GM18511 (cell line): ENCODE measurements at regions not wholly inside any gene's neighbourhood (a gene's known extent, or its start where the extent isn't known, plus 50 kb on each side); places are given as distances from the start of the nearest gene placed in this dataset.

ENCODE experiments used
- ATAC-seq: cut with Tn5 transposase; IDR thresholded peaks from one replicate; pipeline ENCODE4 v1.9.1; 2021; ENCODE audit warnings: mild to moderate bottlenecking, moderate library complexity; ENCODE audit not compliant: unreplicated experiment

DNA sequence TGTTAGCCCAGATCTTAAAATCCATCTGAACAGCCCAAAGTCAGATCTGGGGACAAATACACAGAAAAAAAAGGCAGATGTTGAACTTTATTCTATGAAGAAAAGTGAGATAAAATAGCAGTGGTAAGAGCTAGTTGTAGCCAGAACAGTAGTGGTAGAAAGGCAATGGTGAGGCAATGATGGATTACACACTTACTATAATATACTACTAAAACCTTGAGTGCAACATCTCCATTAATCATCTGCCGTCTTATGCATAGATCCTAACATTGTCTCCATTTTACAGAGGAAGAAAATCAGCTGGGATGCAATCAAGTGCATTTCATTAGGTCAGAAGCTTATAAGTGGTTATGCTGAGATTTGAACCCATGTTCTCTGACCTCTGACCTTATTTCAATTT is 699.6 kb downstream of the CDH11 start:
- ATAC-seq: no peak

DNA sequence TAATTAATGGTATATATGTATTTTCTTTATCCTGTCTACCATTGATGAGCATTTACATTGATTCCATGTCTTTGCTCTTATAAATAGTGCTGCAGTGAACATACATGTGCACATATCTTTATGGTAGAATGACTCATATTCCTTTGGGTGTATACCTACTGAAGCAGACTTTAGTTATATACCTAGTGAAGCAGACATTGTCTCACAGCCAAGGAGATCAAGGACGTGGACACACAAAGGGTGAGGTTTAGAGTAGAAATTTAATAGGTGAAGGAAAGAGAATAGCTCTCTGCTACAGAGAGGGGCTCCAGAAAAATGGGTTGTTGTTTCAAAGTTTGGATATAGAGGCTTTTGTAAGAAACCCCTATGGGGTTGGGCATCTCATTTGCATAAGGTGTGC is 700.3 kb downstream of the CDH11 start:
- no peak for ATAC-seq

DNA sequence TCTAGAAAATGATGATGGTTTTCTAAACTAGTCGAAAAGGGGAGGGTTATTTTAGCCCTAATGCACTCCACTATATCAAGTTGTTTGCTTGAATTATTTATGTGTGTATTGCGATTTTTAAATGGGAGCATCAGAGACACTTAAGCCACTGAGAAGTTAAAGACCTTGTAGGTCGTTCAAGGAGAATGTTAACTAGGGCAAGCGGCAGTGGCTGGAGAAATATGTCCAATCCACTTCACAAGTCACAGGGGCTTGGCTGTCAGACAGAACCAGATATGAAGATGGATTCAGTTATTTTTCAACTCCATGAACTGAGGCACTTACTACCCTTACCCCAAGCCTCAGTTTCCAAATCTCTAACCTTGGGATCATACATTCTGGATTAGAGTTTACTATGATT is 702.0 kb downstream of the CDH11 start:
- no peak for ATAC-seq

DNA sequence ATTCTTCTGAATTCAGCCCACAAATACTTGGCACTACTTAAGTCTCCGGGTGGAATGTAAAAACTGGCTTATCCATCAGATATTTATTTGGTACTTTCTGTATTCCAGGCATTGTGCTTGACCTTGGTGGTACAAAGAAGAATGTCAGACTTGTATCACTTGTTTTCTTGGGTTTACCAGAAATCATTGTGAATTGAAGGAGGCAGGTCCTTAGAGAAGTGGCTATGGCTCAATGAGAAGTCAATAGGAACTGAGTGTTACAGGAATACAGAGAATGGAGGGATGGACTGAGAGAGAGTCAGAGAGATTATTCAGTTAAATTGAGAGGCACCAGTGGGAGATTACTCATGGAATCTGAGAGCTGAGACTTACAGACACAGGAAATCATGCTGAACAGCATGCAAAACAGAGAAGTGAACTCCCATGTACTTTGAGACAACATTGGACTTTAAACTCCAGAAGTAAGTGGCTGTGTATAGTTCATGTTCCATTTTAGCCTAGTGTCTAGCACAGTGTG is 704.1 kb downstream of the CDH11 start:
- no peak for ATAC-seq

DNA sequence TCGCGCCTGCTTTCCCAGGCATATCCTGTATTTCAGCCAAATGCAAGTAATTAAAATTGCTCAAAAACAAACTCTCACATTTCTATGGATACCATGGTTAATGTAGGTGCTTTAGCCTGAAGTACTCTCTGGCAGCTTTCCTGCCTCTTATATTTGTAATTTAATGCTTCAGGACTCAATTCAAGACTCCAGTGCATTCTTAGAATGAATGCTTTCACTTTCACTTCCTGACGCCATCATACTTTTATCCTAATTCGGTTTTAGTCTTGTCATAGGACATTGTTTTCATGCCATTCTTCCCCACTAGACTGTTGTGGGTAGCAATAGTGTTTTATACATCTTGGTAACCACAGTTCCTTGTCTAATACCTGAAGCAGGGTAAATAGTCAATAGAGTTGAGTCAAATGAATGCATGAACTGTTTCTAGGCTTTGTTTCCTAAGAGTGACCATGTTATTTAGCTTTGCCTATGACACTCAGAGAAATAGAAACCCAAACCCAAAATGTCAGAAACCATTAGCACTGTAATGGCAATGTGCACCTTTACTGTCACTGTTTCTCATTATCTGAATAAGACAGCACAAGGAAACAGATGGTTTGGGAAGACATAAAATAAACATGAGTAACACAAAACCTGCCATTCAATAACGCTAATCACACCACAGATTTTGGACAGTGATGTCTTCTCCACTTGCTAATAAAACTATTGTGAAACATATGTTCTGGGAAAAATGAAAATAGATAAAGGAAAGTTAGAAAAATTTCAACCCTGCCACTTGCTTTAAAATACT is 705.5 kb downstream of the CDH11 start:
- no peak for ATAC-seq

DNA sequence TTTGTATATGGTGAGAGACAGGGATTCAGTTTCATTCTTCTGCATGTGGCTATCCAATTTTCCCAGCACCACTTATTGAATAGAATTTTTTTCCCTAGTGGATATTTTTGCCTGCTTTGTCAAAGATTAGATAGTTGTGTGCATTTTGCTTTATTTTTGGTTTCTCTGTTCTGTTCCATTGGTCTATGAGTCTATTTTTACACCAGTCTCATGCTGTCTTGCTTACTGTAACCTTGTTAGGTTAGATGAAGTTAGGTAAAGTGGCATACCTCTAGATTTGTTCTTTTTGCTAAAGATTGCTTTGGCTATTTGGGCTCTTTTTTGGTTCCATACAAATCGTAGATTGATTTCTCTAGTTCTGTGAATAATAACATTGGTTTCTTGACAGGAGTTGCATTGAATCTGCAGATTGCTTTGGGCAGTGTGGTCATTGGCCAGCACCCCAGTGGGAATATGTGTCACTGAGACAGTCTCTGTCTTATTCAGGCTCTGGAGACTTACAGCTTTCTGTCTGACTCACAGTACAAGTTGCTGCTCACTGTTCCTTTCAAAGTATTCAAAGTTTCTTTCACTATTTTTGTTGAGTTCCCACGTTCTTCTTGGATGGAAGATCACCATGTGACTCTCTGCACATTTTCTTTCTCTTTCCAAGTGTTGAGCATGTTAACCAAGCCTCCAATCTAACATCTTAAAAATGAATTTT is 709.1 kb downstream of the CDH11 start:
- no peak for ATAC-seq

DNA sequence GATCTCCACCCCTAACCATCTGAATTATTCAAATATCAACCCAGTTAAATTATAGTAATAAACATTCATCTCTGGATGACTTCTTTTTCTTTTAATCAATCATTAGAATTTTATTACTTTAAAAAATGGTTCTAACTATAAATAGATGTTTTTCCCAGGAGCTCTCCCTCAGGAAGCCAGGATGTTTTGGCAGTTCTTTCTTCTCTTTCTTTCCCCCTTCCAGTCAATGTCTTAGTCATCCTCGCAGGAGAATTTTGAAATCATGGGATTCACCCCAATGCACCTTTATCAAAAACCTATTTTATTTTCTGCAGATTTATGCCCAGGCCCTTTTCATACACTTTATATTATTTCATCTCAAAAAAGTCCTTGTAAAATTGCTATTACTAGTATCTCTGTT is 711.6 kb downstream of the CDH11 start:
- ATAC-seq: no peak

DNA sequence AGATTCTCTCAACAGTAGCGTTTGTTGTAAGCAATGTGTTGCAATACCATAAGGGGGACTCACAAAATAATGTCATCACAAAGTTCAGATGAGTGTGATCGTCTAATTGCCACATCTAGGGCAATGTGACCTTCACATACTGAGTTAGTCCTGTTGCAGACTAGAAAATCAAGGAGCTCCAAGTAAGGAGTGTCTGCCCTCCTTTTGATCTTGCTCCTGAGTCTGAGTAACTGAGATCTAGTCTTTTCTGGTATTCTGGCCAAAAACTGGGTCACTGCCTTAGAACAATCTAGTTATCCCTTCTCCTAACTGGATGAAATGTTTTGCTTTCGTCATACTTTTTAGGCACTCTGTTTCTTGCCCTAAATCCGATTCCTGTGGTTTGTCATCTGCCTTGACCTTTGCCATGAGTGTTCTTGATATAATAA is 712.1 kb downstream of the CDH11 start:
- ATAC-seq: no peak

DNA sequence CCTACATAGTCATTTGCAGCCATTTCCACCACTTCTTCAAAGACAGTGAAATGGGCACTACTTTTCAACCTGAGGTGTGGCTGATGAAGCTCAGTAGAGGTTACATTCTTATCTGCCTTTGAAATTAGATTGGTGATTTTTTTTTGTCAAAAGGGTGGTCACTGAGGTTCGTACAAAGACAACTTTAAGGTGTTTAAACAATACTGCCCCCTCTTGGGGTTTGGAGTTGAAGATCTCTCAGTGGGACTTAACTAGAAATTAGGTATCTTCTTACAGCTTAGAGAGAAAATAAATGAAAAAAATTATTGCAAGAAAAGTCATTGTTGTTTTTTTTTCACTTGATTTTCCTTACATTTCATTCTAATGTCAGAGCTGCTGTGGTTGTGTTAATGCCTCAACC is 713.2 kb downstream of the CDH11 start:
- ATAC-seq: no peak

DNA sequence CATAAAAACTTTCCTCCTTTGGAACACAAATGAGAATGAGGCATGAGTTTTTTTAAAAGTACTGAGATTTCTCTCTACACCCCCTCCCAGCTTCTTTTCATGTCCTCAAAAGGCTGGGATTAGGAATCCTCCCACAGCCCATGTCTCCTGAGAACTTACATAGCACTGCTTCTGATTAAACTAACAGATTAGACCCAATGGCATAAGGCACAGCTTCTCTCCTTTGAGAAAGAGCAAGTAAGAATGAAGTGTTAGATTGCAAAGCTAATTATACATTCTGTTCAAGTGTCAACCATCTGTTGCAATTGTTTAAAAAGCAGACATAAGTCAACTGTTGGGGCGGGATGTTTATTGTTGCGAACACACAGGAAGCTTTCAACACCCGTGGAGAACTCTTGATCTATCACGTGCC is 715.1 kb downstream of the CDH11 start:
- no peak for ATAC-seq

DNA sequence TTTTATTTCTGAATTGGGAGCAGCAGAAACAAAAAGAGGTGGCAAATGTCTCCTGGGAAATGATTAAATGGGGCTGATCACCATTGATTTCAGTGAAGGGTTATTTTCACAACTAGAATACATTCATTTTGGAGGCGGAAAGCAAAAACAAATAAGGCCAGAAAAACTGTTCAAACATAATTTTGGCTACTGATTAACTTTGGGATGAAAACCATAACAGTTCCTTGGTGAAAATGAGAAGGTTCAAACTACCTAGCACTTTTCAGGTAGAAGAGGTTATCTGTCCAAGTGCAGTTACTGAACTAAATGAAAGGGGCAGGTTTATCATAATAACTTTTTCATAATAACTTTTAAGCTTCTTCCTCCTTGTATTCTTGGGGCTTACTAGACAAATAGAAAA is 718.5 kb downstream of the CDH11 start:
- no peak for ATAC-seq

DNA sequence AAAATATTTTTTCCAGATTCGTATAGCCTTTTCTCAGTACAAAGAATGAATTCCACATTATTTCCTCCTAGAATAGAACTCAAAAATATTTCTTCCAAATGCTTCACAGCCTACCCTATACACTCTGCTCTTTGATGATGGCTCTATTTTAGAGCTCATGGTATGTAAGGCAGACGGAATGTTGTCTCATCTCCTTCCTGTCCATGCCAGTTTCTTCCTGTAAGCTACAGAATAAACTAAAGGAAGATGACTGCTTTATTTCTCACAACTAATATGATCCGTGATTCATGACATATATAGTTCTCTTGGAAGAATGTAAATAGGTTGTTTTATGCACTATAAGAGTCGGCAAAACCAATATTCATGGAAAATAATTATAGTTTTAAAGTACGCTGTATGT is 723.1 kb downstream of the CDH11 start:
- no peak for ATAC-seq

DNA sequence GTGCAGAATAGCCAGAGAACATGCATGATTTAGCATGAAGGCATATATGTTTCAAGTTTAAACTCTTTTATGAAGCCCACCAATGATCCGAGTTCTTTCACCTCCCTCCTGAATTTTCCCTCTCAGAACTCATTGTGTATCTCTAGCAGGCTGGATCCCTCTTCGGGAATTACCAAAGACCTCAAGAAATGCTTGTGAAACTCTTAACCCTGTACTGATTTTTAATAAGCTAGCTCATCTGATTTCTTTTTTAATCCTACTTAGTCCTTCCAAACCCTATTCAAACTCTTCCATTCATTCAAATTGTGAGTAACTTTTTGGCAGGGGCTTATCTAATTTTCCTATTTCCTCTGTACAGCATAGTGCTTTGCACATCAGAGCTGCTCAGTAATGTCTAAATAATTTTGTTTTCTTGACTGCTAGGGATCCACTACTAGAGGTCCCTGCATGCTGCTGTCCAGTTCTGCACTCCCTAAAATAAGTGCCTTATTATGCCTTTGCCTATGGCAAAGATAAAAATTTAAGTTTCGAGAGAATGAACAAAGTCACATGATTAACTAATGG is 723.8 kb downstream of the CDH11 start:
- no peak for ATAC-seq

DNA sequence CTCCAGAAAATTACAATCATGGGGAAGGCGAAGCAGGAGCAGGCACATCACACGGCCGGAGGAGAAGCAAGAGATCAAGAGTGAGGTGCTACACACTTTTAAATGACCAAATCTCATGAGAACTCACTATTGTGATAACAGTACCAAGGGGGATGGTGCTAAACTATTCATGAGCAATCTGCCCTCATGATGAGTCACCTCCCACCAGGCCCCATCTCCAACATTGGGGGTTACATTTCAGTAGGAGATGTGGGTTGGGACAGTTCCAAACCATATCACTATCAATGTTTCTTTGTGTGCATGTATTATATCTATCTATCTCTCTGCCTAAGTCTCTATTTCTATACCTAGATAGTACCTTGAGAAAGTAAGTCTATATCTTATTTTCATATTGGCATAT is 724.8 kb downstream of the CDH11 start:
- ATAC-seq: no peak

DNA sequence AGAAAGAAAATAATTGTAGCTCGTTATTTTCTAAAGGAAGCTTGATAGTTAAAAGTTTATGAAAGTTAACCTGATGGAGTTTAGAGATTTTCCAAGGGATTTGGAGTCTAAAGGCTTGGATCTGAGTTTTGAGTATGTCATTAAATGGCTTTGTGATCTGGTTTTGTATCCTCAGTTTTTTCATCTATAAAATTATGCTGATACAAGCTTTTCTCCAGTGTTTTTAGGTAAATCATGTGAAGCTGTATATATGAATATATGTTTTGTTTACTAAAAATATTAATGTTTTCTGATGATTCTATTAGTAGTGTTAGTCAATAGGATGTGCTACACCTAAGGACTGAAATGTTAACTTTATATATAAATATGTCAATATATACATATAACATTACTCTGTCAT is 727.8 kb downstream of the CDH11 start:
- no peak for ATAC-seq

DNA sequence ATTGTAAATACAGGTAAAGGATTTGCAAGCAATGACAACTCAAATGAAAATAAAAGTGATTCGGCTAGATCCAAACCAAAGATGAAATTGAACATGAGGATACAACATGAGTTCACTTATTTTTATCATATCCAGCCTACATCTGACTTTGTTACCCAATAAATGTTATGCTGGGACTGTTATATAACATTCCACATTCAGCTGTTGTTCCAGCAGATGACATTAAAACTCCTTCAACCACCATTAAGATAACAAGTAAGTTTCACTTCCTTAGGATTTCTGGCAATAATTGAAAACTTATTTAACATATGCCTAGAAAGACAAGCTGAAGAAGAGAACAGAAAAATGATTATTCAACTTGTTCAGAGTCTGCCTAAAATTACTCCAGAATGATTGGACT is 729.4 kb downstream of the CDH11 start:
- no peak for ATAC-seq

DNA sequence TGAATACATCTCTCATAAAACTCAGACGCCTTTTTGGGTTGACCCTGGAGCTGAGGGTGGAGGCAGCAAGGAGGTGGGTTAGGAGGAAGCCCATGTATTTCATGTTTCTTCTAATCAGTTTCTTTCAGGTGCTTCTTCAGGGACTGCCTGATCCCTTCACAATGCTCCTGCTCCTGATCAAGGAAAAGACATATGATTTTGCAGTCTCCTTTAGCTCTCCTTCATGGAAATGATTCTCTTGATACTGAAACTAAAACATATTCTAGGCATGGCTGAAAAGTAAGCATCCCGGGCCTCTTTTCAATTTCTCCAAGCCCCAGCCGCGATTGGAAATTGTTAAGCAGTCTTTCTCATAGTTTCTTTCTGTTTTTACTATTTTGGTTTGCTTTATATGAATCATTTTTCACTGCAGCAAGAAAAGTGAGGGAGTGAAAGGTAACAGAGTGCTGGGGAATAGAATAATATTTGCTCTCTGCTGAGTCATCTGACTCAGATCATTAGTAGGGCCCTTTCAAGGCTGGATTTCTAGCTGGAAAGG is 730.7 kb downstream of the CDH11 start:
- no peak for ATAC-seq

DNA sequence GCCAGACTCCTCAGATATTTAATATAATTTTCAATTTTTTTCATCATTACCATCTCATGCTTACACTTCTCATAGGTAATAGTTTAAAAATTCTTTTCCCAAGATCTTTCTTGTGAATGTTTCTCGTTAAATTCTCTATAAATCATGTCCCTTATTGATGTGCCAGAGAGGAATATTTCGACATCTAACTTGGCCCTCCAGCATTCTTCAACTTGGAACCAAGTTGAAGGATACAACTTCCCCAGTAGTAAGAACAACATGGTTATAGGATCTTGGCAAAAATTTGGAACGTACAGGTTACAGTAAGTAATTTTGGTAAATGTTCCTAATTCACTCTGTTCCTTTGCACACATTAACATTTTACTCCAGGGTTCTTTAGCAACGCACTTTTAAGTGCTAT is 731.8 kb downstream of the CDH11 start:
- no peak for ATAC-seq

DNA sequence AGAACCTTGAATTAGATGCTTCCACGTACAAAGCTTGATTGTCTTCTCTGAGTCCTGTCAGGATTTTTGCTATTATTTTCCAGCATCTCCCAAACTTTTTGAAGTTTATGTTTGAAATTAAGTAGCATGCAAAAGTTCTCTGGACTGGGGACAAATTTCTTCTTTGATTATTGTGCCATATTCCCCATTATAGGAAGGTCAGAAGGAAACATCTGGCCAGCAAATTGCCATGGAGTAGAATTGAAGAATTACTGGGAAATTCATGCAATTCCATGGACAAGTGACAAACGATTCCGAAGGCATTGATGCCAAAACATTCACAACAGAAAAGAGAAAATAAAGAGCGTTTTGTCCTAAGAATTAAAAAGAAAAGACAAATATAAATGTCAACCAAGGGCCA is 737.2 kb downstream of the CDH11 start:
- ATAC-seq: no peak

DNA sequence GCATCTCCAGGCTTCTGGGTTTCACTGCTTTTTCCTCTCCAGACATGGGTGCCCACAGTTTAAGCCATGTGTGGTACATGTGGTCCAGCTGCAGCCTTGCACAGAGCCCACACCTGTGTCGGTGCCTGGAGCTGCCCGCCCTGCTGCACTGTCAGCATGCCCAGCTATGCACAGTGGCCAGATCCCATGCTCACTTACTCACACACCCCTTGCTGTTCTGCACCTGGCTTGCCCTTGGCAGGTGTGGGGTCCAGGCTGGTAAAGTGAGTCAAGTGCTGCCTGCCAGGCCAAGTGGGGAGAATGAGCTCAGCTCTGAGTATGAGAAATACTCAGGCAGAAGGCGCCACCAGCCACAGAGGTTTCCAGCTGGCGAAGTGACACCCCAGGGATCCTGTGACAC is 739.9 kb downstream of the CDH11 start:
- no peak for ATAC-seq

DNA sequence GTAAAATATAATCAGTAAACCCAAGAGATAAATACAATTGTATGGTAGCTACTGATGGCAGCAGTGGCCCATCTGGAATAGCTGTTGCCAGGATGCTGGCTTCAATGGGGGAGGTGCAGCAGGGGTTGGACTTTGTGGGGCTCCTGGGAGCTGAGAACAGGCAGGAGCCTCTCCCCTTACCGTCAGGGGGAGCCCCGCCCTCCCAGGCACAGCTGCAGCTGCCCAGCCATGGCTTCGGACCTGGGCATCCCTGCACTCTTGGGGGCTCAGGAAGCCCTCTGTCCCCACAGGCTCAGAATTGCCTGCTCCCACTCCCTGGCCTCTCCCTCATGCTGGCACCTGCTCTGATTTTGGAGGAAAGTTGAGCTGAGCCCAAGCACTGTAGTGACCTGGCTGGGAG is 741.1 kb downstream of the CDH11 start:
- no peak for ATAC-seq
